ENCODE measurements at regions not wholly inside any gene's neighbourhood (a gene's known extent, or its start where the extent isn't known, plus 50 kb on each side); places are given as distances from the start of the nearest gene placed in this dataset.

DNA sequence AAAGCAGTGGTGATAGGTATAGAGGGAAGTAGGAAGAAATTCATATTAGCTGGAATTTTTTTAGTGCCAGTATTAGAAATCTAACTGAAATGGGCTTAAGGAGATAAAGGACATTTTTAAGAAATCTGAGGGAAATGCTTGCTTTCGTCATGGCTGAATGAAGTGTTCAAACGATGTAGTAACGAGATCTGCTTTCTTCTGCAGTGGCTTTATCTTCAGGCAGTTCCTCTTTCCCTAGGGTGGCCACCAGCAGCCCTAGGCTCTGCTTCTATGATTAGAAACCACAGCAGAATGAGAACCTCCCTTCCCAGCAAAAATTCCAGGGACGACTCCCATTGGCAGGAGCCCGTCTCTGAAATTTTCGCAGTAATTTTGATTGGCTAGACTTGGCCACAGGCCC, 163.9 kb upstream of the FRMD6 start:
- Mint-ChIP-seq H3K27ac (no peak overlapping the region), H3K4me1 (ENCODE audit: low read depth) (no peaks in the 10 kb centered on the region), H3K9me3 (peaks cover 0 to 3% of the 10 kb centered on the region in 2 donors), H3K36me3 (ENCODE audit: insufficient read depth in 2 of 2) (no peaks in the 10 kb centered on the region), H3K4me3 (no peak overlapping the region), H3K27me3 (ENCODE audit: low read depth) (peaks cover 8% of the 10 kb centered on the region)
- no peak for DNase-seq
- ATAC-seq (replicated peaks in 1 of 2), result no peak

DNA sequence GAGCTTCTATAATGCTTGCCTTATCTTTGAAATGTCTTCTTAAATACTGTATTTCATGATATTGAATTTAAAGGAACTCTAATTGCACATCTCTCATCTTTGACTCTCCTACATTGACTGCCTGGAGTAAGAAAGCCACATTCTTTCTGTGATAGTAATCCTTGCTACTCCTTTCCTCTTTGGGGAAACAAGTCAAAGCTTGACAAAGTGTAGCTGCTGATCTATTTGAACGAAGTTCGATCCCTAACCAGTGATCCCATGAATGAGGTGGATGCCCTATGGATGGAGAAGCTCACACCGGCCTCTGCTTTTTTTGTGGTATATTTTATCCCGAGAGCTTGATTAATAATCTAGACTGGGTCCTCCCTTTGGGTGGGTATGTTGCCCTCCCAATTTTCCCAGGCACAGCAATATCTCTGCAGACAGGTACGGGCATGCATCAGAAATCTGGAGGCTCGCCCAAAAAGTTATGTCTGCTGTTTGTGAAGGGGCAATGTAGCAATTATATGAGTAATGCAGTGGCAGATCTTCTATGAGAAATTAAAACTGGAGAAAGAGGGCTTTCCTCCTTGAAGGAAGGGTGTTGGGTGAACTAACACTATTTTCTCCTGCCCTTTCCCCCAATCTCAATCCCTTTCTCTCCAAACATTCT, 163.0 kb upstream of the FRMD6 start:
- Mint-ChIP-seq H3K27ac (no peak overlapping the region), H3K4me1 (ENCODE audit: low read depth) (no peaks in the 10 kb centered on the region), H3K36me3 (ENCODE audit: insufficient read depth in 2 of 2) (peaks cover 0 to 2% of the 10 kb centered on the region in 2 donors), H3K9me3 (peaks cover 2% of the 10 kb centered on the region in 2 donors), H3K27me3 (ENCODE audit: low read depth) (peaks cover 8% of the 10 kb centered on the region), H3K4me3 (no peak overlapping the region)
- DNase-seq (no peak), ATAC-seq (replicated peaks in 1 of 2) (no peak)

- peaks cover 8% of the 10 kb centered on the region for H3K27me3 Mint-ChIP-seq (ENCODE audit: low read depth)
- DNase-seq, result no peak
- H3K4me1 Mint-ChIP-seq (ENCODE audit: low read depth), result no peaks in the 10 kb centered on the region
- peaks cover 0 to 2% of the 10 kb centered on the region in 2 donors for H3K36me3 Mint-ChIP-seq (ENCODE audit: insufficient read depth in 2 of 2)
- no peak overlapping the region for H3K27ac Mint-ChIP-seq
- H3K9me3 Mint-ChIP-seq, result peaks cover 3 to 4% of the 10 kb centered on the region in 2 donors
- no peak overlapping the region for H3K4me3 Mint-ChIP-seq
- no peak for ATAC-seq (replicated peaks in 1 of 2)
Measured at GRCh38 chr14:51490205-51490604, 161.5 kb upstream of the FRMD6 start.

GRCh38 chr14:51491036-51491545, 160.6 kb upstream of the FRMD6 start:
- Mint-ChIP-seq H3K4me3 (no peak overlapping the region), H3K36me3 (ENCODE audit: insufficient read depth in 2 of 2) (peaks cover 0 to 2% of the 10 kb centered on the region in 2 donors), H3K4me1 (ENCODE audit: low read depth) (no peaks in the 10 kb centered on the region), H3K27me3 (ENCODE audit: low read depth) (peaks cover 8% of the 10 kb centered on the region), H3K9me3 (peaks cover 4% of the 10 kb centered on the region in 2 donors), H3K27ac (no peak overlapping the region)
- no peak for DNase-seq
- no peak for ATAC-seq (replicated peaks in 1 of 2)

GRCh38 chr14:51491776-51492175, 159.9 kb upstream of the FRMD6 start:
- Mint-ChIP-seq H3K27me3 (ENCODE audit: low read depth) (peaks cover 8% of the 10 kb centered on the region), H3K4me1 (ENCODE audit: low read depth) (no peaks in the 10 kb centered on the region)

DNA sequence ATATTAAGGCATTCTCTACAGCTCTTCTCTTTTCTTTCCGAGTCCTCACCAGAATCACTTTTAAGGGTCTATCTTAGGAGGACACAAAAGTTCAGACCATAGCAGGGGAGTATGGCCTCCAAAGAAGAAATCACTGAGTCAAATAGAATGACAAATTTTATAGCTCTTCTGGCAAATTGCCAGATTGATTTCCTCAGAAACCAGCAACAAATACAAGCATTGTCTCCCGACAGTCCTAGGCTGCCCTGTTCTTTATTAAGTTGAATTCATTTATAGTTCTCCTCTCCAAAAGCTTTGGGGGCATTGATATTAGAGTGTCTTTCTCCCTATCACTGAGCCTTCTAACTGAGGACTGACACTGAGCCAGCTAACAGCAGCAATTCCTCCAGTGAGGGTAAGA, 156.4 kb upstream of the FRMD6 start:
- DNase-seq (no peak), ATAC-seq (replicated peaks in 1 of 2) (no peak)
- no peaks in the 10 kb centered on the region for H3K4me1 Mint-ChIP-seq (ENCODE audit: low read depth)
- H3K27ac Mint-ChIP-seq, result no peak overlapping the region
- no peak overlapping the region for H3K4me3 Mint-ChIP-seq
- peaks cover 4% of the 10 kb centered on the region in 2 donors for H3K9me3 Mint-ChIP-seq
- peaks cover 8% of the 10 kb centered on the region for H3K27me3 Mint-ChIP-seq (ENCODE audit: low read depth)
- H3K36me3 Mint-ChIP-seq (ENCODE audit: insufficient read depth in 2 of 2), result peaks cover 0 to 2% of the 10 kb centered on the region in 2 donors

More at GRCh38 chr14:51491776-51492175, 159.9 kb upstream of the FRMD6 start:
- no peak for DNase-seq
- Mint-ChIP-seq H3K4me3 (no peak overlapping the region), H3K9me3 (peaks cover 4% of the 10 kb centered on the region in 2 donors), H3K36me3 (ENCODE audit: insufficient read depth in 2 of 2) (peaks cover 0 to 2% of the 10 kb centered on the region in 2 donors), H3K27ac (no peak overlapping the region)
- ATAC-seq (replicated peaks in 1 of 2), result no peak

GRCh38 chr14:51498411-51499227, 153.1 kb upstream of the FRMD6 start:
- Mint-ChIP-seq H3K27me3 (ENCODE audit: low read depth) (no peaks in the 10 kb centered on the region), H3K27ac (no peak overlapping the region), H3K9me3 (peaks cover 3 to 6% of the 10 kb centered on the region in 2 donors), H3K36me3 (ENCODE audit: insufficient read depth in 2 of 2) (no peaks in the 10 kb centered on the region), H3K4me1 (ENCODE audit: low read depth) (no peaks in the 10 kb centered on the region), H3K4me3 (no peak overlapping the region)
- no peak for ATAC-seq (replicated peaks in 1 of 2)
- DNase-seq, result no peak

DNA sequence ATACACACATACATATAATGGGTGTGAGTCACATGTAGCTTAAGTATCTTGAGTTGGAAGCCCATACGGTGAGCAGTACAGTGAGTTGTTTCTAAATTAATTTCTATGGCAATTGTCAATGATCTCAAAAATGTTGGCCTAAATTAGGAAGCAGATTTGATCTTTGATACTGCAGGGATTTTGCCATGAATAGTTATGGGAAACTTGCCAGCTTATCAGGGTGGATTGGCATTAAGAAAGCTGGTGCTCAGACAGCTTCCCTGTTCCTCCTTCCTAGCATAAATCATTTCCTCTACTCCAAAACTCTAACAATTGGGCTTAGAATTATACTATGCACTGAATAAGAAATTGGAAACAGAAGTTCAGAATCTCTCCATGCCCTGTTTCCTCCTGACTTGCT, 150.9 kb upstream of the FRMD6 start:
- Mint-ChIP-seq H3K27ac (no peak overlapping the region), H3K9me3 (peaks cover 0 to 3% of the 10 kb centered on the region in 2 donors), H3K4me1 (ENCODE audit: low read depth) (no peaks in the 10 kb centered on the region), H3K4me3 (no peak overlapping the region), H3K36me3 (ENCODE audit: insufficient read depth in 2 of 2) (no peaks in the 10 kb centered on the region), H3K27me3 (ENCODE audit: low read depth) (peaks cover 3% of the 10 kb centered on the region)
- ATAC-seq (replicated peaks in 1 of 2) (no peak), DNase-seq (no peak)

DNA sequence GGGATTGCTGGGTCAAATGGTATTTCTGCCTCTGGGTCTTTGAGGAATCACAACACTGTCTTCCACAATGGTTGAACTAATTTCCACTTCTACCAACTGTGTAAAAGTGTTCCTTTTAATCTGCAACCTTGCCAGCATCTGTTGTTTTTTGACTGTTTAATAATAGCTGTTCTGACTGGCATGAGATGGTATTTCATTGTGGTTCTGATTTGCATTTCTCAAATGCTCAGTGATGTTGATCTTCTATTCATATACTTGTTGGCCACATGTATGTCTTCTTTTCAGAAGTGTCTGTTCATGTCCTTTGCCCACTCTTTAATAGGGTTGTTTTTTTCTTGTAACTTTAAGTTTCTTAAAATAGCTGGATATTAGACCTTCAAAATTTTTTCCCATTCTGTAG, 150.0 kb upstream of the FRMD6 start:
- H3K27ac Mint-ChIP-seq, result no peak overlapping the region
- no peak for ATAC-seq (replicated peaks in 1 of 2)
- H3K4me3 Mint-ChIP-seq, result no peak overlapping the region
- no peaks in the 10 kb centered on the region for H3K36me3 Mint-ChIP-seq (ENCODE audit: insufficient read depth in 2 of 2)
- no peaks in the 10 kb centered on the region for H3K4me1 Mint-ChIP-seq (ENCODE audit: low read depth)
- no peak for DNase-seq
- peaks cover 9% of the 10 kb centered on the region for H3K27me3 Mint-ChIP-seq (ENCODE audit: low read depth)
- H3K9me3 Mint-ChIP-seq, result peaks cover 0 to 3% of the 10 kb centered on the region in 2 donors

GRCh38 chr14:51504669-51505068, 147.0 kb upstream of the FRMD6 start:
- Mint-ChIP-seq H3K27me3 (ENCODE audit: low read depth) (peaks cover 15% of the 10 kb centered on the region), H3K36me3 (ENCODE audit: insufficient read depth in 2 of 2) (no peaks in the 10 kb centered on the region), H3K27ac (no peak overlapping the region), H3K4me3 (no peak overlapping the region), H3K4me1 (ENCODE audit: low read depth) (no peaks in the 10 kb centered on the region), H3K9me3 (peaks cover 0 to 3% of the 10 kb centered on the region in 2 donors)
- ATAC-seq (replicated peaks in 1 of 2) (no peak), DNase-seq (no peak)

DNA sequence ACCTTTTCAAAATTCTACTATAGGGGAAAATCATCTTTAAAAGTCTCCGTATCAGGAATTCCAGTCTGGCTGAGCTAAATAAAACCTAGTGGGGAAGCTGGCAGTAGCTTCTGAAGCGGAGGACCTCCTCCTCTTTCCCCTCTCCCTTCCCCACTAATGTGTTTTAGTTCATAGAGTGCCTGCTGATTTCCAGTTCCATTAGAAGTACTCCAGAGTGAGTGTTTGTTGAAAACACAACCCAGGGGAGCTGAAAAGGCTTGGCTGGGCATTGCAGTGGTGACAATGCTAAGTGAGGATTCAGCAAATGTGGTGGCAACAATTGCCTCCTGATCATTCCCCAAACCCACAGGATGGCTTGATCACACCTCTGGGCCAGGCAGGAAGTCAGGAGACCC, 144.2 kb upstream of the FRMD6 start:
- H3K4me1 Mint-ChIP-seq (ENCODE audit: low read depth), result no peaks in the 10 kb centered on the region
- ATAC-seq (replicated peaks in 1 of 2) (no peak), DNase-seq (no peak)
- no peak overlapping the region for H3K4me3 Mint-ChIP-seq
- peaks cover 0 to 4% of the 10 kb centered on the region in 2 donors for H3K9me3 Mint-ChIP-seq
- peaks cover 15% of the 10 kb centered on the region for H3K27me3 Mint-ChIP-seq (ENCODE audit: low read depth)
- H3K27ac Mint-ChIP-seq, result no peak overlapping the region
- H3K36me3 Mint-ChIP-seq (ENCODE audit: insufficient read depth in 2 of 2), result no peaks in the 10 kb centered on the region

GRCh38 chr14:51507906-51508511, 143.7 kb upstream of the FRMD6 start:
- H3K36me3 Mint-ChIP-seq (ENCODE audit: insufficient read depth in 2 of 2), result no peaks in the 10 kb centered on the region
- H3K4me3 Mint-ChIP-seq, result no peak overlapping the region
- H3K4me1 Mint-ChIP-seq (ENCODE audit: low read depth), result no peaks in the 10 kb centered on the region
- peaks cover 15% of the 10 kb centered on the region for H3K27me3 Mint-ChIP-seq (ENCODE audit: low read depth)
- no peak for ATAC-seq (replicated peaks in 1 of 2)
- H3K27ac Mint-ChIP-seq, result no peak overlapping the region
- H3K9me3 Mint-ChIP-seq, result peaks cover 0 to 4% of the 10 kb centered on the region in 2 donors
- no peak for DNase-seq

DNA sequence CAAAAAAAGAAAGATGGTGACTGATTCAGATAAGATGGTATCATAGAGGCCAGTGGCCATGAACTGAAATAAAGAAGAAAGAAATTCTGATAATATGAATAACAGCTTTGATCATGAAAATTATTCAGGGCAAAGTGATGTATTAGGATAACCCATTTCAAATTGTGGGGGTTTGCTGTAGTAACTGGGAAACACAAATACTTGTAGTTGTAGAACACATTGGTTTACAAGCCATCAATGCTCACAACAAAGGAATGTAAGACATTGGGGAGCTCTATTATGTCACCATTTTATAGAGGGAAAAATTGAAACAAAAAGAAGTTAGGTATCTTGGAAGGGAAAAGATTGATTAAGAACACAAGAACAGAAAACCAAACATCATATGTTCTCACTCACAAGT, 140.4 kb upstream of the FRMD6 start:
- peaks cover 0 to 4% of the 10 kb centered on the region in 2 donors for H3K9me3 Mint-ChIP-seq
- no peak for DNase-seq
- H3K27ac Mint-ChIP-seq, result no peak overlapping the region
- no peak overlapping the region for H3K4me3 Mint-ChIP-seq
- H3K27me3 Mint-ChIP-seq (ENCODE audit: low read depth), result peaks cover 7% of the 10 kb centered on the region
- H3K36me3 Mint-ChIP-seq (ENCODE audit: insufficient read depth in 2 of 2), result no peaks in the 10 kb centered on the region
- ATAC-seq (replicated peaks in 1 of 2), result no peak
- no peaks in the 10 kb centered on the region for H3K4me1 Mint-ChIP-seq (ENCODE audit: low read depth)
